GM21786 (cell line): ENCODE measurements at regions not wholly inside any gene's neighbourhood (a gene's known extent, or its start where the extent isn't known, plus 50 kb on each side); places are given as distances from the start of the nearest gene placed in this dataset.
A peak's percentile ranks its signal among the peaks of the same experiment; 100 is the strongest.
"Not testable (repeated sequence)": the region's sequence is repeated elsewhere in the genome, so short reads cannot be mapped to it uniquely, and the experiment has no call there.

Experiments used
- ATAC-seq: cut with Tn5 transposase; IDR thresholded peaks from one replicate; pipeline ENCODE4 v1.9.1; 2021; ENCODE audit not compliant: unreplicated experiment

DNA sequence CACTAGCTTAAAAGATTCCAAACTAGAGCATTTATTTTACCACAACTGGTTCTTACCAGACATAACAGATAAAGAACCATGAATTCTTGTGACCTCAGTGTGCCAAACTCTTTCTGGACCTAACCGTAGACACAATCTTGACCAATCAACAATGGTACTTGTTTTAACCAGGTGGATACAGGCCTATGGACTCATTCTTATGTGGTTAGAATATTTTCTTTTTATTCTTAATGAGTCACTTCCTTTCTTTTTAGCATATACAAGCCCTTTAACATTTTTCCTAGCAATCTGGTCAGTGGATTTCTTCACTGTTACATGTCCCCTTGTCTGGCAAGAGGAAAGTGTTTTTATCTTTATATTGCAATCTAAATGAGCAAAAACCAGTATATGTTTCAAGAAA is 792.1 kb upstream of the SPRY2 start:
- no peak for ATAC-seq

- no peak for ATAC-seq
These were observed 776.5 kb upstream of the SPRY2 start for GRCh38 chr13:81117416-81117815.

- ATAC-seq, result peak; percentile 50
These were observed 775.7 kb upstream of the SPRY2 start for GRCh38 chr13:81116461-81117282.

DNA sequence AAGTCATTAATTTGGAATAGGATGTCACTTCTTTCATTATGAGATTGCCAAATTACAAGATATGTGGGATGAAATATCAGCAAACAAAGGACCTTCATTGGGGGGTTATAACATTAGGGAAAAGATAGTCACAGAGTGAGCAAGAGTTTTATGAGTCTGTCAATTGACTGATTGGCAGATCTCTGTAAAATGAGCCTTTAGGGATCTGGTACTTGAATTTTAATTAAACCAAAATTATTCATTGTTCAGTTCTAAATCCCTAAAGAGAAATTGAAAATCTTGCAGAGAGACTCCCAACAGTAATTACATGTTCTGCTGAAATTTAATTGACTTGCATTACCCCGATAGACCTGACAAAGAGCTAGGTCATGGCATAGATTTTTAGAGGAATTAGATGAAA is 768.1 kb upstream of the SPRY2 start:
- no peak for ATAC-seq

DNA sequence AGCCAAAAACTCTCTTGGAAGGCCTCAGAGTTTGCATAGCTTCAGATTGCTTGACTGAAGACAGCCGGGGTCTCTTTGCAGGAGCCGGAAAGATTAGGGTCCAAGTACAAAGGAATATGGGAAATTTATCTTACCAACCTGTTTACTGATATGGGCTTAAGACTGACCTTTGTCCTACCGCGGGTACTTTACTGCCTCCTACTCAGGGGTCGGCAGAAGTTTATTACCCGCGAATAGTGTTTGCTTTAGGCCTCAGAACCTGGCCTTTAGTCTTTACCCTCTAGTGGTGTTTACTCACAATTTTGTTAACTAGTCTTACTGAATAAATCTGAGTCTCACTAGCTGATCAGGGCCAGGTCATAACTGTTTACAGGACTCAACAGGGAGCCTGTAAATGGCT is 765.4 kb upstream of the SPRY2 start:
- ATAC-seq, result no peak

- no peak for ATAC-seq
These were observed 763.2 kb upstream of the SPRY2 start for GRCh38 chr13:81104035-81104715.

GRCh38 chr13:81102066-81102465 is 761.1 kb upstream of the SPRY2 start:
- not testable (repeated sequence) for ATAC-seq

- ATAC-seq, result no peak
These were observed 748.6 kb upstream of the SPRY2 start for GRCh38 chr13:81089371-81090157.

DNA sequence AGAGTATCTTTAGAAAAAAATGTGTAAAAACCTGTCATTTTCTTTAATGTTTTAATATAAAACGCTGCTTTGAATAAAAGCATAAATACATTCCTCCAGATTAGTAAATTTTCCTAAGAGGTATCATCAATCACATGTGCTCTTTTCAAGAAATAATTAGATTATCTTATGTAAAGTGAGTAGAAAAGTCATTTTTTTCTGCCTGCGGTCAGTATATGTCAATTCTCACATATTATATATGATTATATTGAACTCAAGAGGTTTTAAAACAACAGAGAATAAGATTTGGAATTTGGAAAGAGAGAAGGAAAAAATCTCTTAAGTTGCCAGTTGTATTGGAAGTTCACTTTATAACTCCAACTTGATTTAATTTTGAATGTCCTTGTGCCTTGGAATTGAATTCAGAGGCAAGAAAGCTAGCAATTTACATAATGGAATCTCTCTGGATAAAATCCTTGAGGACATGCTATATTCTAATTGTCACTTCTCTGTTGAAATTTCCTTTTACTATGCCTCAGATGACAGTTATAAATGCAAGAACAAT is 740.1 kb upstream of the SPRY2 start:
- no peak for ATAC-seq

DNA sequence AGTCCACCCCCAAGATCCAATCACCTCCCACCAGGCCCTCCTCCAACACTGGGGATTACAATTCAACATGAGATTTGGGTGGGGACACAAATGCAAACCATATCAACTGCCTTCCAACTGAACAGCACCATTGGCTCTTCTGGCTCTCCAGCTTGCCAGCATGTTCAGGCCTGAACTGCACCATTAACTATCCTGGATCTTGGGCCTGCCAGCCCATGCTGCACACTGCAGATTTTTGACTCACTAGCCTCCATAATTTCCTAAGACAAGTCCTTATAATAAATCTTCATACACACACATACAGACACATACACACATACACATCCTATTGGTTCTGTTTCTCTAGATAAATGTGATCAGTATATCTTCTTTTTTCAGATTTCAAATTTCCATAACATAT is 737.1 kb upstream of the SPRY2 start:
- ATAC-seq, result no peak

DNA sequence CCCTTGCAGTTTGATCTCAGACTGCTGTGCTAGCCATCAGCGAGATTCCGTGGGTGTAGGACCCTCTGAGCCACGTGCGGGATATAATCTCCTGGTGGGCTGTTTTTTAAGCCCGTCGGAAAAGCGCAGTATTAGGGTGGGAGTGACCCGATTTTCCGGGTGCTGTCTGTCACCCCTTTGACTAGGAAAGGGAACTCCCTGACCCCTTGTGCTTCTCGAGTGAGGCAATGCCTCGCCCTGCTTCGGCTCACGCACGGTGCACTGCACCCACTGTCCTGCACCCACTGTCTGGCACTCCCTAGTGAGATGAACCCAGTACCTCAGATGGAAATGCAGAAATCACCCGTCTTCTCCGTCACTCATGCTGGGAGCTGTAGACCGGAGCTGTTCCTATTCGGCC is 728.9 kb upstream of the SPRY2 start:
- ATAC-seq, result not testable (repeated sequence)

- no peak for ATAC-seq
These were observed 718.0 kb upstream of the SPRY2 start for GRCh38 chr13:81058916-81059290.

DNA sequence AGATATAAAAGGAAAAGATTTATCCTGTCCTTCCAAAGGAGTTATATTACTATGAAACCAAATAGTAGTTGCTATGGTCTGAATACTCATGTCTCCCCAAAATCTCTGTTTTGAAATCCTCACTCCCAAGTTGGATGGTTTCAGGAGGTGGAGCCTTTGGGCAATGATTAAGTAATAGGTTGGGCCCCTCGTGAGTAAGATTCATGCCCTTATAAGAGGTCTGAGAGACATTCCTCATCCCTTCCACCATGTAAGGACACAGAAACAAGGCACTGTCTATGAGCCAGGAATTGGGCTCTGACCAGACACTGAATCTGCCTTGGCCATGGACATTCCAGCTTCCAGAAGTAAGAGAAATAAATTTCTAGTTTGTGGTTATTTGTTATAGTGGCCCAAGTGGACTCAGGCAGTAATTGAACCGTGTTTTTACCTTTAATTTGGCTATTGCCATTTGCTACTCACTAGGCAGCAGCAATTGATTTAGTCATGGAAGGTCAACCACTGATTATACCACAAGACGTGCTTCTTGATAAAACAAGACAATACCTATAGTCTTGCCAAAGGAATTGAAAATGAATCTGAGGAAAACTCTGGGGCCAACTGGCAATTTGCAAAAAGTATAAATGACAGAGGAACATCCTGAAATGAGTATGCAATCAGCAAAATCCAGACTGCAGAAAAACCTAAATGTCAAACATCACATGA is 717.4 kb upstream of the SPRY2 start:
- no peak for ATAC-seq

- ATAC-seq, result no peak
These were observed 710.9 kb upstream of the SPRY2 start for GRCh38 chr13:81051873-81052272.

DNA sequence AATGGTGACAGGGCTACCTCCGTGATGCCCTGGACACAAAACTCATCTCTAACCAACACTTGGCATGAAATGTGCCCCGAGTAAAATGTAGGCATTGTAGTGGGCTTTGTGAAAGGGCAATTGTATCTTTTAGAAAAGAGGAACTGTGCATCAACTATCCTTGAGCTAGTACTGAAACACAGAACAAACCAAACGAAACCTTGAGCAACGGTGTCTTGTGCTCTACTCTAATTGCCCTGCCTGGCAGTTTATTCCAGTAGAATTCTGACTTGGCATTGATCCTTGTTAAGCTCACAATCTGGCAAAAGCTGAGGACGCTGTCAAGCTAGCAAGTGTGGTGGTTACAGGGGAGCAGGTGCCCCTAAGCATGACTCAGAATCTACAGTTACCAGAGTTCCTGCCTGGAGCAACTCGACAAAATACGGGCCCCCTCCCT is 707.1 kb upstream of the SPRY2 start:
- peak; percentile 84 for ATAC-seq

GRCh38 chr13:81041761-81042160 is 700.8 kb upstream of the SPRY2 start:
- ATAC-seq, result no peak

GRCh38 chr13:81031996-81032395 is 691.1 kb upstream of the SPRY2 start:
- ATAC-seq, result no peak

- no peak for ATAC-seq
These were observed 684.2 kb upstream of the SPRY2 start for GRCh38 chr13:81025091-81025490.

GRCh38 chr13:81021284-81021840 is 680.4 kb upstream of the SPRY2 start:
- no peak for ATAC-seq

DNA sequence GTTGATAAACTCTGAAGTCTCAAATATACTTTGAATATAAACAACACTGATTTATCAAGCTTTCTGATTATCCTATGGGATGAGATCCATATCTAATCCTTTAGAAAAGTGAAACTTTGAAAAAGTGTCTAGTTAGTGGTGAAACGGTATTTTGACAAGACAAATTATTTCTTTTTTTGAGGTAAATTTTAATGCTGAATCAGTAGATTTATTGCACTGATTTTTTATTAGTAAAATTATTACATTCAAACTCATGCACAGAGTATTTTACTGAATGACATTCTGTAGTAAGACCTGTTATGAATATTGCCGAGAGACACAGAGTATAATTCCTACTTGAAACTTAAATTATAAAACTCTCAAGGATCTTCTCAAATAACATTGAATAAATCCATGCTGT is 679.1 kb upstream of the SPRY2 start:
- no peak for ATAC-seq

GRCh38 chr13:81018936-81019335 is 678.0 kb upstream of the SPRY2 start:
- ATAC-seq, result no peak
